Gastroesophageal sphincter (tissue), 3 donors: ENCODE measurements at regions not wholly inside any gene's neighbourhood (a gene's known extent, or its start where the extent isn't known, plus 50 kb on each side); places are given as distances from the start of the nearest gene placed in this dataset.

ENCODE experiments used
- POLR2A ChIP-seq, 2 donors: fragments of 450-650 bp; IDR thresholded peaks; one replicate each; pipeline ENCODE4 v1.6.1; 2017; ENCODE audit warnings: antibody characterized with exemption in 2 of 2, mild to moderate bottlenecking in 2 of 2, moderate library complexity in 1 of 2
- TF ChIP-seq, protein P1 (sequence below), 4 experiments: fragments of 200-600 bp in 2 of 4; fragments of 450-650 bp in 2 of 4; sonication (generic) in 1 of 4; IDR thresholded peaks; one replicate each; pipeline ENCODE4 v1.5.1; 2017 to 2019; ENCODE audit warnings: antibody characterized with exemption in 4 of 4, mild to moderate bottlenecking in 2 of 4, moderate library complexity in 2 of 4

DNA sequence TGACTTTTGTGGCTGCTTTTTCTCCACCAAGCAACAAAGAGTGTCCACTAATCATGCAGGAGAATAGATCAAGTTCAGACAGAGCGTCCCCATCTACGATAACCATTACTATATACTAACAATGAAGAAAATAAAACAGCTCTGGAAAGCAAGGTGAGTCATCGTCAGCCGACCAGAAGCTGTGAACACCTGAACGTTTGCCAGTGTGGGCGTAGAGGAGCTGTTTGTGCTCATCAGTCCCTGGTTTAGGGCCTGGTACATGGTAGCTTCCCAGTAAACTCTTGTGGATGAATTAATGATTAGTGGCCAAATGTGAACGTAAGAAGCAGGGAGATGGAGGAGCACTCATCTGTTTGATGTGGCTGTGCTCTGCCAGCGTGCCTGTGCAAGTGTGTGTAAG lies 180.7 kb downstream of the EVX1 start:
- TF ChIP-seq, protein P1, sequence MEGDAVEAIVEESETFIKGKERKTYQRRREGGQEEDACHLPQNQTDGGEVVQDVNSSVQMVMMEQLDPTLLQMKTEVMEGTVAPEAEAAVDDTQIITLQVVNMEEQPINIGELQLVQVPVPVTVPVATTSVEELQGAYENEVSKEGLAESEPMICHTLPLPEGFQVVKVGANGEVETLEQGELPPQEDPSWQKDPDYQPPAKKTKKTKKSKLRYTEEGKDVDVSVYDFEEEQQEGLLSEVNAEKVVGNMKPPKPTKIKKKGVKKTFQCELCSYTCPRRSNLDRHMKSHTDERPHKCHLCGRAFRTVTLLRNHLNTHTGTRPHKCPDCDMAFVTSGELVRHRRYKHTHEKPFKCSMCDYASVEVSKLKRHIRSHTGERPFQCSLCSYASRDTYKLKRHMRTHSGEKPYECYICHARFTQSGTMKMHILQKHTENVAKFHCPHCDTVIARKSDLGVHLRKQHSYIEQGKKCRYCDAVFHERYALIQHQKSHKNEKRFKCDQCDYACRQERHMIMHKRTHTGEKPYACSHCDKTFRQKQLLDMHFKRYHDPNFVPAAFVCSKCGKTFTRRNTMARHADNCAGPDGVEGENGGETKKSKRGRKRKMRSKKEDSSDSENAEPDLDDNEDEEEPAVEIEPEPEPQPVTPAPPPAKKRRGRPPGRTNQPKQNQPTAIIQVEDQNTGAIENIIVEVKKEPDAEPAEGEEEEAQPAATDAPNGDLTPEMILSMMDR (IDR thresholded peaks at IDR 0.05): no peak
- TF ChIP-seq POLR2A (IDR thresholded peaks at IDR 0.05): no peak
